Stomach smooth muscle (tissue), 2 donors: ENCODE measurements at regions not wholly inside any gene's neighbourhood (a gene's known extent, or its start where the extent isn't known, plus 50 kb on each side); places are given as distances from the start of the nearest gene placed in this dataset.

Experiments
- H3K27ac ChIP-seq: one replicate; pipeline ENCODE4 v1.7.0; 2013; ENCODE audit warnings: mild to moderate bottlenecking, low read length, inconsistent platforms
- H3K27me3 ChIP-seq, 2 donors: one replicate each; pipeline ENCODE4 v1.7.0; 2013; ENCODE audit warnings: low read length in 2 of 2; ENCODE audit not compliant: insufficient read depth in 2 of 2, control insufficient read depth in 1 of 2
- H3K36me3 ChIP-seq, 2 donors: one replicate each; pipeline ENCODE4 v1.7.0; 2013; ENCODE audit warnings: low read length in 2 of 2; ENCODE audit not compliant: control insufficient read depth in 2 of 2, insufficient read depth in 2 of 2
- H3K4me1 ChIP-seq: one replicate; pipeline ENCODE4 v1.7.0; 2013; ENCODE audit warnings: low read length; ENCODE audit not compliant: control insufficient read depth, insufficient read depth
- H3K4me3 ChIP-seq, 2 donors: one replicate each; pipeline ENCODE4 v1.7.0; 2013; ENCODE audit warnings: low read length in 2 of 2
- H3K9ac ChIP-seq, 2 donors: one replicate each; pipeline ENCODE4 v1.7.0; 2013; ENCODE audit warnings: low read length in 2 of 2, mild to moderate bottlenecking in 1 of 2
- H3K9me3 ChIP-seq, 2 donors: one replicate each; pipeline ENCODE4 v1.7.0; 2013; ENCODE audit warnings: low read length in 2 of 2; ENCODE audit not compliant: control insufficient read depth in 2 of 2
- donor health status: healthy.
- donor health status: Pancreatic carcinoma.

GRCh38 chr2:128736689-128737545 lies 418.2 kb upstream of the HS6ST1 start:
- Histone ChIP-seq H3K4me1 (peaks cover 14% of the 10 kb centered on the region), H3K9ac (peak overlapping the region; percentile 21 to 47), H3K4me3 (peak overlapping the region; percentile 21 to 72), H3K36me3 (no peaks in the 10 kb centered on the region), H3K27ac (no peak overlapping the region), H3K27me3 (no peaks in the 10 kb centered on the region), H3K9me3 (no peaks in the 10 kb centered on the region)

DNA sequence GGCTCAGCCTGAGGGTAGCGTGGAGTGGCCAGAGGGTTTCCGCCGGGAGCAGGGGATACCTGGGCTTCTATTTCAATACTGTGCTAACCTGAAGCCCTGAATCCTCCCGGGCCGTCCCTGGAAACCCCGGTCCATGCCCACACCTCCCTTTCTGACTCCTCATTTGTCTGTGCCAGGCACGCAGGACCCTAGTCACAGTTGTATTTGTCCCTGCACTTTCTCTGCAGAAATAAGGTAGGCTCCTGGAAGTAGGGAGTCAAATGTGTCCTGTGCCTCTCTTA lies 418.8 kb upstream of the HS6ST1 start:
- Histone ChIP-seq H3K9ac (no peak overlapping the region), H3K4me3 (no peak overlapping the region), H3K27me3 (no peaks in the 10 kb centered on the region), H3K9me3 (no peaks in the 10 kb centered on the region), H3K4me1 (peaks cover 14% of the 10 kb centered on the region), H3K27ac (no peak overlapping the region), H3K36me3 (no peaks in the 10 kb centered on the region)

DNA sequence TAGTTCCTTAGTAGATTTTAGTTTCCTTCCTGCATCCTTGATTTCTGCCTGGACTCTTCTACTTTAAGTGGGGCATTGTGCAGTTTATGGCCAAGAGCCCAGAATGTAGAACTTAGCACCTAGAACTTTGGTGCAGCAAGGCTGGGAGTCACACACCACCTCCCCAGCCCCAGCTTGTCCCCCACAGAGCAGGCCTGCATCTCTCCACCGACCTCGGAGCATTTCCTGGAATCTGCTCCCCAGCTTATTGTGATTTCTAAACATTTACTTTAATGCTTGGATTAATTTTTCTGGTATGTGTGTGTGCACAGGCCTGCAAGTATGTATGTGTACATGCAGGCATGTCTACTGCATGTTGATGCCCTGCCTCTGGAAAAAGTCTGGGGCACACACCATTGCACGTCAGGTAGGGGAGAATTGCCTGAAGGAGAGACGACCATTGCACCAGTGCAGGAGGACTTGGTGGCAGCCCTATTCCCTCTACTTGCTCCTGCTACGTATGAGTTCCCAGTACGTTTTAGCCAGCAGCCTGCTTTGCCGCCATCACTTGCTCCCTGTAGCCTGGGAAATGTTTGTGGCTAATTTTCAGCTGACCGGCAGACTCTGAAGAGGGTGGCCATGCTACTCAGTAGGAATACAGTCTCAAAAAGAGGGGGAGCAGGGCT lies 419.9 kb upstream of the HS6ST1 start:
- Histone ChIP-seq H3K9ac (no peak overlapping the region), H3K9me3 (no peaks in the 10 kb centered on the region), H3K27ac (no peak overlapping the region), H3K4me3 (no peak overlapping the region), H3K4me1 (peaks cover 14% of the 10 kb centered on the region), H3K36me3 (no peaks in the 10 kb centered on the region), H3K27me3 (no peaks in the 10 kb centered on the region)

DNA sequence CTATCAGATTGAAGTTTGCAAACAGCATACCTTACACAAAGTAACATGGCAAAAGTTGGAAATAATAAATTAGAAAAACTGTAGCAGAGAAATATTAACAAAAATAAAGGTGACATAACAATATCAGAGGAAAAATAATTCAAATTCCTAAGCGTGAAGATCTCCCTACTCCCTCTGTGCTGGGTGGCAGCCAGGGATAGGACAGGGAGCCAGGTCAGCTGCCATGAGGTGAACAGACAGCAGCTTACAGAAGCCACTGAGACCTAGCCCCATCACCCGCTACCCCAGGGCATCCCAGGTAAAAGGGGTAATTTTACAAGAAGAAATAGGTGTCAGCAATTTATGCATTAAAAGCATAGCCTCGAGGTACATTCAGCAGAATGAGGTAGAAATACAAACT lies 423.8 kb upstream of the HS6ST1 start:
- no peaks in the 10 kb centered on the region for H3K36me3 ChIP-seq
- H3K4me3 ChIP-seq = no peak overlapping the region
- H3K4me1 ChIP-seq = no peaks in the 10 kb centered on the region
- H3K27ac ChIP-seq = no peak overlapping the region
- no peak overlapping the region for H3K9ac ChIP-seq
- no peaks in the 10 kb centered on the region for H3K27me3 ChIP-seq
- H3K9me3 ChIP-seq = no peaks in the 10 kb centered on the region

DNA sequence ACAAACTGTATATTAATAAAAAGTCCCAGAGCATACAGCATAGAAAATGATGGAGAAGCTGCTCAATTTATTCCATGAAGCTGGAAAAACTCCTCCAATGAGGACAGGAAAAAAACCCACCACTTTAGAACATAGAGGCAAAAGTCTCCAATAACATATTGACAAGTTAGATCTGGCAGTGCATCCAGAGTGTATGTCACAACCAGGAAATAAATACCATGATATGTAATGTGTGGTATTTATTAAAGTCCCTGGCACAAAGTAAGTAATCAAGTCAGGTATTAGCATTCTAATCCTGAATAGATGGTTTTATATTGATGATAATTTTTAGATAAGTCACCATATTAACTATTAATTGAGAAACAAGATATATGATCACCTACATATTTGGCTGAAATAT lies 427.3 kb upstream of the HS6ST1 start:
- Histone ChIP-seq H3K36me3 (no peaks in the 10 kb centered on the region), H3K9me3 (no peaks in the 10 kb centered on the region), H3K4me3 (no peak overlapping the region), H3K27me3 (no peaks in the 10 kb centered on the region), H3K27ac (no peak overlapping the region), H3K4me1 (no peaks in the 10 kb centered on the region), H3K9ac (no peak overlapping the region)

DNA sequence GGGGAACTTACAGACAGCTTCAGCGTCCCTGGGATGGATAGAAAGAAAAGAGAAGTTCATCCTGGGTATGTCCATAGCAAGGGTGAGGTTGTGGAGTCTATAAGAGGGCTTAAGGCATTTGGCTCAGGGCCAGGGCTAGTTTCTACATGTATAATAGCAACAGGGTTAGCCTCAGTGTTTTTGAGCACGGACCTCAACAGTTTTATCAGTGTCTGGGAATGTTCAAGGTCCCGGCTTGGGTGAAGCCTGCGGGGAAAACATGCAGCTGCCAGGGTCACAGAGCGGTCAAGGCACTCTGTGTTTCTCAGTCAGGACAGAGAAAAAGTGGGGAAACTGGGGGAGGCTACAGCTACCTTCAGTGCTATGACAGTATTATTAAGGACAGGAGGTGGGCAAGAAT lies 427.7 kb upstream of the HS6ST1 start:
- Histone ChIP-seq H3K27me3 (no peaks in the 10 kb centered on the region), H3K9me3 (no peaks in the 10 kb centered on the region), H3K4me3 (no peak overlapping the region), H3K9ac (no peak overlapping the region), H3K36me3 (no peaks in the 10 kb centered on the region), H3K27ac (no peak overlapping the region), H3K4me1 (no peaks in the 10 kb centered on the region)

DNA sequence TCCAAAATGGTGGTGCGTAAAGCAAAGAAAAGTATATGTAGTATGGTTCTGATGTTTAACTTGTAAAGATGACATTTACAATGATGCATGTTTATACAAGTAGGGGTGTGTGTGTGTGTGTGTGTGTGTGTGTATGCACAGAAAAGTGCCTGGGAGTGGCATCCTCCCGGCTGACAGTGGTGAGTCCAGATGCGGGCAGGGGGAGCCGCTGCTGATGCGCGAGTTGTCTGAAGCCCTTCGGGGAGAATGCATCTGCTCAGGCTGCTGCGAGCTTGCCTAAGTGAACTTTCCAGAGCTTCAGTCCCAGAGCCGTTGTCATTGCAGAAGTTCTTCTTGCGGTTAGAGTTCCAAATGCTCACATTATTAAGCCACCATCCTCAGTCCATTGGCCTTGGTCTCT lies 429.7 kb upstream of the HS6ST1 start:
- Histone ChIP-seq H3K9ac (no peak overlapping the region), H3K36me3 (no peaks in the 10 kb centered on the region), H3K27me3 (no peaks in the 10 kb centered on the region), H3K9me3 (no peaks in the 10 kb centered on the region), H3K4me1 (no peaks in the 10 kb centered on the region), H3K27ac (no peak overlapping the region), H3K4me3 (no peak overlapping the region)

DNA sequence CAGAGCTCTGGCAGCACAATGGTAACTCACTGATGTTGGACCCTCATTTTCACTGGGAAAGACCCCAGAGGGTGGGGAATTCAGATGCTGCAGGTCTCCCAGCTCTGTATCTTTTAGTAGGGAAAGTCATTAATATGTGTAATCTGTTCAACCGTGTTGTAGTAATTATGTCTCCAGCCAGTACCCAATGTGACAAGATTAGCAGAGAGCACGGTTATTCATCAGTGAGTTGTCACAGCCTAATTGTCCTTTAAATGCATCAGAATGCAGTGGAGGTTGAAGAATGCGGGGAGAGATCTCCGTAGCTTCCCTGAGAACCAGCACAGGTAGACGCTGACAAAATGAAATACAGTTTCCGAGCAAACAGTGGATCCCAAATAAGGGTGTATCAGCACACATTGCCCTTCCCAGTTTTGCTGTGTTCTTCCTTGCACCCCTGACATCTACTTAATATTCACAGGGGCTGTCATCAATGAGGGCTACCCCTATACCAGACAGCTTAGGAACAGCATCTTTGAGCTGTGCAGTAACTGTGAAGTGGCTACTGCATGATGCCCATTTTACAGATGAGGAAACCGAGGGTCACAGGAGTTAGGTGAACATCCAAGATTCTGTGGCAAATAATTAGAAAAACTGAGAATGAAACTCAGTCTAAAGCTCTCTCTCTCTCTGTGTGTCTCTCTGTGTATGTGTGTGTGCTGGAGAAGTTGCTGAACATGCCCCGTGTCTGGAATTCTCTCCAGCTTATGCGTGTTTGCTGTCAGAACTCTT lies 430.4 kb upstream of the HS6ST1 start:
- H3K27me3 ChIP-seq = no peaks in the 10 kb centered on the region
- H3K27ac ChIP-seq = no peak overlapping the region
- H3K9me3 ChIP-seq = no peaks in the 10 kb centered on the region
- H3K9ac ChIP-seq = no peak overlapping the region
- no peaks in the 10 kb centered on the region for H3K4me1 ChIP-seq
- H3K4me3 ChIP-seq = no peak overlapping the region
- H3K36me3 ChIP-seq = no peaks in the 10 kb centered on the region

DNA sequence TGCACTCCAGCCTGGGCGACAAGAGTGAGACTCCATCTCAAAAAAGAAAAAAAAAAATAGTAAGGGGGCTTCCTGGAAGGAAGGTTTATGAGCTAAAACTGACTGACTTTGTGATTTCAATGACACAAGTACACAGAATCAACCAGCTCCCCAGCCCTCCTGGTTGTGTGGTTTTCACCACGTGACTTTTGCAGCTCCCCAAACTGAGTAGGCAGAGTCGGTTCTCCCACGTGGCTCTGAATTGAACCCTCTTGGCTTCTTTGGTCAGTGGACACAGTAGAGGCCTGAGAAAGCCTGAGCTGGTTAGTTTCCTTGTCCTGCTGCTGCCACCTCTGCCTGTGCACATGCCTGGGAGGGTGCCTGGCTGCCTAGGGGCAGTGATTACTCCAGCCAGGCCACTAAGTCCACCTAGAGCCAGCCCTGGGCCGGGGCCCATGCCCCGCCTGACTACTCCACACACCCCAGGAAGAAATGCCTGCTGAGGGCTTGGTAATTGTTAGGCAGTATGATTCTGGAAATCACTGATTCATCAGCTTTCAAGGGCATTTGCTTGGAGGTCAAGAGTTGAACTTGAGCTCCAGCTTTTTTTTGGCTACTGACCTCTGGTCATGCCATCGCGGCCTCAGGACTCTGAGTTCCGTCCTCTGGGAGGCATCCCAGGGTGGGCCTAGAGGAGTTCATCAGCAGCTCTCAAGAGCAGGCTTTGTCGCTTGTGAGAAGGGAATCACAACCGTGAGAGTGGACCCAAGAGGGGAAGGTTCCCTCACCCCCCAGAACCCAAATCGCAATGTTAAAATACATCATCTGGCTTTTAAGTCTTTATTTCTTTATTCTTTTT lies 431.9 kb upstream of the HS6ST1 start:
- no peak overlapping the region for H3K27ac ChIP-seq
- H3K27me3 ChIP-seq = no peaks in the 10 kb centered on the region
- H3K4me3 ChIP-seq = no peak overlapping the region
- H3K4me1 ChIP-seq = no peaks in the 10 kb centered on the region
- H3K9ac ChIP-seq = no peak overlapping the region
- H3K9me3 ChIP-seq = no peaks in the 10 kb centered on the region
- H3K36me3 ChIP-seq = no peaks in the 10 kb centered on the region

GRCh38 chr2:128751746-128752145 lies 433.1 kb upstream of the HS6ST1 start:
- Histone ChIP-seq H3K4me3 (no peak overlapping the region), H3K4me1 (no peaks in the 10 kb centered on the region), H3K9ac (no peak overlapping the region), H3K36me3 (no peaks in the 10 kb centered on the region), H3K9me3 (no peaks in the 10 kb centered on the region), H3K27ac (no peak overlapping the region), H3K27me3 (no peaks in the 10 kb centered on the region)
